Fibroblast of skin of right quadriceps (primary cell): ENCODE measurements at regions not wholly inside any gene's neighbourhood (a gene's known extent, or its start where the extent isn't known, plus 50 kb on each side); places are given as distances from the start of the nearest gene placed in this dataset.
"Not testable (repeated sequence)": the region's sequence is repeated elsewhere in the genome, so short reads cannot be mapped to it uniquely, and the experiment has no call there.

Experiments used
- DNase-seq: peaks from one replicate; pipeline ENCODE4 v3.0.0-alpha.2; 2013

DNA sequence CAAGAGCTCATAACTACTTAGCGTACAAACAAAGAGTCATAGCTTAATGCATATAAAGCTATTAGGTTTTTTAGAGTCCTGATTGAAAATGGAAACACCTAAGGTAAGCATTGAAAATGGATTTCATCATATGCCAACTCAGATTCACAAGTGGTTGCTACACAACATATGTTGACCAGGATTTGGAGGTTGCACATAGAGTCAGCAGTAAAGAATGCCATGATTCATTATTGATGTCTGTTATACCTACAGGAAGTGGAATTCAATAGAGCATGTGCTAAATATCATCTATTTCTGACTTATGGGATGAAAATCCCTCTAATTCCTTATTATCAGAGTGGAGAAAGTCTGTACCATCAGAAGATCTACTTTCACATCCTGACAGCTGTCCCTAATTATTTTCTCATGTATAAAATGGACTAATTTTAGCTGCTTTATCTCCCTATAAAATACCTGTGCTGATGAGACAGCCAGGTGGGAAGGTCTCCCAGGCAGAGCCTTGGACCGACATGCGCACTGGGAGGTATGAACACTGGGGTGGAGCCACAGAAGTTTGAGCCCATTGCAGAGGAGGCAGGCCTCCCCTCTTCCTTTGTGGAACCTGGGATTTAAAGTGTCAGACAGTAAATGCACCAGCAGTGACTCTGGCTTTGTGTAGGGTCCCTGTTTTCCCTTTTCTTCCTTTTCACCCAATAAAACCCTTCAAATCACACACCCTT lies 204.2 kb downstream of the AASDHPPT start:
- peak; percentile 94 for DNase-seq

DNA sequence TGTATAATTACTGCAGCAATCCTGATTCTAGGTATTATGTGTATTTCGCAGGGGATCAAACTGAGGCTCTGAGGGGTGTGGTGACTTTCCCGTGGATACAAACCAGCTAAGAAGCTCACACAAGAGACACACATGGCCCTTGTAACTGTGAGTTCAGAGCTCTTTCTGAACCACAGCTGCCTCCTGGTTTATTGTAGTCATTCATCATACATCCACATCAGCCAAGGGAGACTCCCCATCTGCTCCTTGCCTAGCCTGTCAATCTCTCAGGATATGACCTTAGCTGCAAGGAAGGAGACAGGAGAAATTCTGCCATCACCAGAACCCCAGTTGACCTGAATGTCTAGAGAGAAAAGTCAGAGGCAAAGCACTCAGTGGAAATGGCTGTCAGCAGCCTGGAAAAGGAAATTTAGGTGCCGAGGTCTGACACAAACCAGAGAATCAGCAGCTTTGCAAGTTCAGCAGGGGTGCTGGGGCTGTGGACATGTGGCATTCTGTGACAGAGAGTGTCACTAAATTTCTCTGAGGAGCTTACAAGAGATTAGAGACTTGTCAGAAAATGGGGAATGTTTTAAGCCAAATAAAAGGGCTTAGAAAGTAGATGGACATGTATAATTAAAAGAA lies 209.5 kb downstream of the AASDHPPT start:
- no peak for DNase-seq

DNA sequence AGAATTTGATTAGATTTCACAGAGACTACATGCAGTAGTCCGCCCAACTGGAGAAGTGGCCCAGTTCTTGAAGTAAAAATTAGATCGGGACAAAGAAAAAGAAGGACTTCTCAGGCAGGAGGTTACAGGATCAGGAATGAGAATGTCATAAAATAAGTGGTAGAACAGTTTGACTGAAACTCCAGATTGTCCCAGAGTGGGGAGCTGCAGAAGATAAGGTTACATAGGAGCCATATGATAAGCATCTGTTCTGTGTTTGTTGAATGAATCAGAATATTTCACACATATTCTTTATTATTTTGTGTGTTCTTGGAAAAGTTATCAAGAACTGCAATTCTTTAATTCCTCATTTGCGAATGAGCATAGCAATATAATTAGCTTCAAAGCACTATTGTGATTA lies 210.6 kb downstream of the AASDHPPT start:
- DNase-seq: no peak

DNA sequence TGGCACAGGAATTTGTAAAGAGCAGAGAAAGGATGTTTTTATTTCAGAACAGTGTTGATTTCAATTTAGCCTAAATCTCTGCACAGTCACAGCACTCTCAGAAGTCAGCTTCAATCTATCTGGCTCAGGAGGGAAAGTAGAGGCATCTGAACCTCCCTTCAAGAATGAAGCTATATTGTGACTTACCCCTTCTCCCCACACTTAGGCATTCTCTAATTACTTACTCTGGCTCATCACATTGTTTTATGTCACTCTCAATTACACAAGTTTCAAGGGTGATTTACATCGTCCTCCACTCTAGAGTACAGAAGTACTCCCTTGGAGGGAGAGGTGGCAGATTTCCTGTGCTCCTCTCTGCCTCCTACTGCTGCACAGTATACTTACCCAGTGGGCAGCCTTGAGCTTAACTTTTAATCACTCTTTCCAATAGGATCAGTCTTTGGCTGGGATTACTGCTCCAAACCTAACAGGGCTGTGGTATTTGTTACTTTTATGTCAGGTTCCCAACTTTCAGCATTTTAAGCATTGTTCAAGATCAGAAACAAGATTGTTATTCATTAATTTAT lies 211.4 kb downstream of the AASDHPPT start:
- DNase-seq: peak; percentile 18

DNA sequence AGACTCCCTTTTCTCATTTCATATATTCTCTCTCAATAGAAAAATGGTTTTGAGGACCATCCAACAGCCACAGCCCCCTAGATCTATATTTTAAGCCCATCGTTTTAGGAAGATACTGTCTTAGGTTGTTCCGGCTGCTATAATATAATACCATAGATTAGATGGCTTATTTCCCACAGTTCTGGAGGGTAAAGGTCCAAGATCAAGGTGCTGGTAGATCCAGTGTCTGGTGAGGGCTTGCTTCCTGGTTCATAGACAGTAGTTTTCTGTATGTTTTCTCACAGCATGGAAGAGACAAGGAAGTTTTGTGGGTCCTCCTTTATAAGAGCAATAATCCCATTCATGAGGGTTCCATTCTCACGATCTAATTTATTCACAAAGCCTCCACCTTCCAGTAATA lies 215.1 kb downstream of the AASDHPPT start:
- no peak for DNase-seq

DNA sequence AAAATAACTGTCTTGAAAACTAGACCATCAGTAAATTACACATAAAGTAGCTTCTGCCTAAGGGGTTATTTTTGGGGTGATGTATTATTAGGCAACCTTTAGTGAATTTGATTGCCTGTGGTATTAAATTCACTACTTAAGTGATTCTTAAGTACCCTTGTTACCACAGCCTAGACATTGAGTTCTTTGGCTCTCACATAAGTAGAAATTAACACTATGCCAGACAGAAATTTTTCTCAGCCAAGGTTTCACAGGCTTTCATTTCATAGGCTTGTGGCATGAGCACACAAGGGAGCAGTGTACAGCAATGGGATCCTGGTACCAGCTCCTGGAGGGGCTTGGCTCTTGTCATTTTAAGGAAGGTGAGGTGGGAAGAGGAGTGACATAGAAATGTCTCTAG lies 218.5 kb downstream of the AASDHPPT start:
- DNase-seq: no peak

DNA sequence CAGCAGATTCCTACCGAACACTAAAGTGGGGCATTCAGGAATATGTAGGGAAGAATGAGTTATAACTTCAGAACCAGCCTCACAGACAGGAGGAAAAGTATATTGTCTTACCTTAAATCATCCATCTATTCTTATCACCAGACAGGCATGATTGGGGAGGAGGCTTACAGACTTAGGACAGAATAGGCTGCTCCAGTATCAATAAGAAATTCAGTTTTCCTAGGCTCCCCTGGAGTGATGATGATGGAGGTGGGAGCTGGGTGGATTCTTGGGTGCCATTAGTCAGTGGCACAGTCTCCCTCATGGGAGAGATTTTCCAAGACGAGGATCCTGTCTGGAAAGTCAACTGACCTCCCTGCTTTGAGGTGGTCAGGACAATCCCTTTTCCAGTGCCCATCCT lies 225.0 kb downstream of the AASDHPPT start:
- no peak for DNase-seq

DNA sequence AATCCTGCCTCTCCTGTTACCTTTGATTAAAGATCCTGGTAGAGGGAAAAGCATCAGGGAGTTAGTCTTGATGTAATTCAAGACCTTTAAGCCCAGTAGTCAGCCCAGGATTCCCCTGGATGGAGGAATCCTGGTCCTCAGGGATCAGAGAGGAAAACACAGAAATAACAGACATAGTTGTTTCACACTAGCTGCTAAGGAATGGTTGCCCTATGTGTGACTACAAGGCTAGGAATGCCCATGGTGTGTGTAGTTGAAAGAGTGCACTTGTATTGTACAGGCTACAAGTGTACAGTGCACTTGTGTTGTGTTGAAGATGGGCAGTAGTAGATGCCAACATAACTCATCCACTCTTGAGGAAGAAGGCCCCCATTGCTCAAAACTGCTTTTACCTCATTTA lies 226.8 kb downstream of the AASDHPPT start:
- peak; percentile 76 for DNase-seq

DNA sequence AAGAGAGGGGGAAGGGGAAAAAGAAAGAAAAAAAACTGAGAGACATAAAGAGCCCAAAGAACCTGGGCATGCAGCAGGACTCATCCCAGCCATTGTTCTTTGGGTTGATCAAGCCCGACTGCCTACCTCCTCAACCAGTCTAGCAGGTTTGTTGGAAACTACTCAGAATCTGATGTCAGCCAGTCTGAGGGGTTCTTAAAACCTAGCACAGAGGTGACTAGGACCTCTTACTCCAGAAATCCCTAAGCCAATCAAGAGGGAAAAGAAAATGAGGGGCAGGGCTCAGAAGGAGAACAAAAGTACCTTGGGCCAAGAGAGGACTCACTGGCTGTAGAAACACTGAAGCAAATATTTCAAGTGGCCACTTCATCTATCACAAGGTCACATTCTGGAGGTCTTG lies 228.0 kb downstream of the AASDHPPT start:
- no peak for DNase-seq

DNA sequence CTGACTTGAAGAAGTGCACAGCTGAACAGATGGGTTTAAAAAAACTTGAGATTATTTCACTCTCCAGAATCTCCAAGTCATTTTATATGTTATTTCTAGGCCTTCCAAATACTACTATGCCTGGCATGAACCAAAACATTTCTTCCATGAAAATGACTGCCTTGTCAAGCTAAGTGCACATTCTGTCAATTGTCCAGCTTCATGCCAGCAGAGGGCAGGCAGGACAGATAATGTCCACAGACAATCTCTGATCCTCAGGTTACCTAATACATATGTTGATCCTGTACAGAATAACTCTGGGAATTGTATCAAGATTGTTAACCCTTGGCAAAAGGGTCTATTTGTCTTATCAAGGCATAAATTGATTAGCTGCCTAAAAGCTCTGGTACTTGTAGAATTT lies 229.5 kb downstream of the AASDHPPT start:
- DNase-seq: no peak

DNA sequence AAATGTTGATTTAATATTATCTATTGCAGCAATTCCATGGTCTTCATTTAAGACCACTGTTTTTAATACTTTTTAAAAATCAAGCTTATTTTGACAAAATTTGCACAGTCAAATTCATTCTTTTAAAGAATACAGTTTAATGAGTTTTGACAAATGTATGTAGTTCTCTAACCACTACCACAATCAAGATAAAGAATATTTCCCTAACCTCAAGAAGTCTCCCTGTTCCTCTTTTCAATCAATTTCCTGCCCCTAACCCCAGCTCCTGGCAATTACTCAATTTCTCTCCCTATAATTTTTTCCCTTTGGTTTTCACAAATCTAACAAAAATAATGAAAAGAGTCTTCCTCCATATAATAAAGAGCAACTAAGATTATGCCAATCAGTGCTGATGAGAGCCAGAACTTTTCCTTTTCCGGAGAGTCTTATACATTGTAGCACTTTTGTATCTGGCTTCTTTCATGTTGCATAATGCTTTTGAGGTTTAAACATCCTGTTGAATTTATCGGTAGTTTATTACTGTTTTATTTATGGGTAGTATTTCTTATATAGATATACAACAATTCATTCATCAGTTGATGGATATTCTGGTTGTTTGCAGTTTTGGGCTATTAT lies 231.7 kb downstream of the AASDHPPT start:
- no peak for DNase-seq

DNA sequence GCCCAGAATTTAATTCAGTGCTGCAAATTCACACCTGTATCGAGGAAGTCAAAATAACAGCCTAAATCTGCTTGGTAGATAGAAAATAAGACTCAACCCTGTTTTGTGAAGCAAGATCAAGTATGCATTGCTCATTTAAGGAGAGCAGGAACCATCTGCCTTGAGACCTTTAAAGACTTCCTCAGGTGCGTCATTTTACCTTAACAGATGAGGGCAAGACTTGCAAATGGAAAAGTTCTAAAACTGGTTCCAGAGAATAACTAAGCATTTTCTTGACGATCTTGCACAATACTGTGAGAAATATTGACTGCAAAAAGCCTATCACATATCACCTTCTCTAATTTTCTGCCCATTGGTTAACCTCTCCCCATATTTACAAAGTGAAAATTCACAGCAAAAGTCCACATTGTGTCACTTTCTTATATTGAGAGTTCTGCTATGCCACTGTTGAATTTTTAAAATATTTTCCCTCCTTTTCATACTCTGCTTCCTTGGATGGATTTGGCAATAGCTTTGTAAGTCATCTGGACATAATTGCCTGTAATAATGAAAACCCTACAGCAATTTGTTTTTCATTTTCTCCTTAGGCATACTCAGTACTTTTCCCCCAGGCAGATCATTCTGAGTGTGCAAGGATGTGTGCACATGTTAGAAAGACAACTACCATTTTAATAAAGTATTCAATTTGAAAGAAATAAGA lies 234.2 kb downstream of the AASDHPPT start:
- peak; percentile 68 for DNase-seq

DNA sequence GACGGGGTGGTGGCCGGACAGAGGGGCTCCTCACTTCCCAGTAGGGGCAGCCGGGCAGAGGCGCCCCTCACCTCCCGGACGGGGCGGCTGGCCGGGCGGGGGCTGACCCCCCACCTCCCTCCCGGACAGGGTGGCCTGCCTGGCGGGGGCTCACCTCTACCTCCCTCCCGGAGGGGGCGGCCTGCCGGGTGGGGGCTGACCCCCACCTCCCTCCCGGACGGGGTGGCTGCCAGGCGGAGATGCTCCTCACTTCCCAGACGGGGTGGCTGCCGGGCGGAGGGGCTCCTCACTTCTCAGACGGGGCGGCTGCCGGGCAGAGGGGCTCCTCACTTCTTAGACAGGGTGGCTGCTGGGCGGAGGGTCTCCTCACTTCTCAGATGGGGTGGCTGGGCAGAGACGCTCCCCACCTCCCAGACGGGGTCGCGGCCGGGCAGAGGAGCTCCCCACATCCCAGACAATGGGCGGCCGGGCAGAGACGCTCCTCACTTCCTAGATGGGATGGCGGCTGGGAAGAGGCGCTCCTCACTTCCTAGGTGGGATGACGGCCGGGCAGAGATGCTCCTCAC lies 239.8 kb downstream of the AASDHPPT start:
- not testable (repeated sequence) for DNase-seq

DNA sequence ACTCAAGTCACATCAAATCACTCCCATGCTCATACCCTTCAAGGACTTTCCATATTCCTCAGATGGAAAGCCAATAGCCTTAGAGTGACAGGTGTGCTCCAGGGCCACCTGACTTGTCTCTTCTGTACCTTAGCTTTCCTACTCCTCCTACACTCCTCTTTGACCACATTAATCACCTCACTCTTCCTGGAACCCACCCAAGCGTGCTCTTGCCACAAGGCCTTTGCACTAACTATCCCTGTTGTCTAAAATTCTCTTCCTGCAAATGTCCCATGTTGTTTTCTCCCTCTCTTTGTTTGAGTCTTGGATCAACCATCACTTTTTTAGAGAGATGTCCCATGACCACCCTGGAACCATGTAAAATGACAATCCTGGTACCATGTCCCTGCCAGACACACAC lies 244.1 kb downstream of the AASDHPPT start:
- no peak for DNase-seq

DNA sequence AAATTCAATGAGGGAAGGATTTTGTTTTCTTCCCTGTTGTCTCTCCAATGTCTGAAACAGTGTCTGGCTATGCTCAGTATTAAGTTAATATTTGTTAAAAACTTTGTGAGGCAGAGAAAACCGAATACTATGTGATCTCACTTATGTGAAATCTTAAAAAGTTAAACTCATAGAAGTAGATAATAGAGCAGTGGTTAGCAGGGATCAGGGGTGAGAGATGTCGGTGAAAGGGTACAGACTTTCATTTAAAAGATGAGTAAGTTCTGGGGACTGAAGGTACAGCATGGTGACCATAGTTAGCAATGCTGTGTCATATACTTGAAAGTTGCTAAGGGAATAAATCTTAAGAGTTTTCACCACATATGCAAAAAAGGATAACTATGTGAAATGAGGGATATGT lies 244.6 kb downstream of the AASDHPPT start:
- peak; percentile 10 for DNase-seq

DNA sequence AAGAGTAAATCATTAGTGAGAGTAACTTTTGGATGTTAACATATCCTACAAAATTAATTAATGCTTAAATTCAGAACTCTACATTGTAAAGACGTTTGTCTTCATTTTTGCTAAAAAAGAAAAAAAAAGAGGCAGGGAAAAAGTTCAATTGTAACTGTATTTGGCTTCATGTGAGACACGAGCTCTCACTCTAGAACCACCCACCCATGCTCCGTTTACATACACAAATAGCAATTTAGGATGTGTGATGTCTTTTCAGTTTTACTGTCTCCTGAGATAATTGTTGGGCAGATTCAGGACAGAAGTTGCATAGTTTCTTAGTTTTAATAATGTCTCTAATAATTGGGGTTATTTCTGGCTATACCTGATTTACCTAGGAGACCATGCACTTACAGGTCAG lies 248.6 kb downstream of the AASDHPPT start:
- DNase-seq: no peak

DNA sequence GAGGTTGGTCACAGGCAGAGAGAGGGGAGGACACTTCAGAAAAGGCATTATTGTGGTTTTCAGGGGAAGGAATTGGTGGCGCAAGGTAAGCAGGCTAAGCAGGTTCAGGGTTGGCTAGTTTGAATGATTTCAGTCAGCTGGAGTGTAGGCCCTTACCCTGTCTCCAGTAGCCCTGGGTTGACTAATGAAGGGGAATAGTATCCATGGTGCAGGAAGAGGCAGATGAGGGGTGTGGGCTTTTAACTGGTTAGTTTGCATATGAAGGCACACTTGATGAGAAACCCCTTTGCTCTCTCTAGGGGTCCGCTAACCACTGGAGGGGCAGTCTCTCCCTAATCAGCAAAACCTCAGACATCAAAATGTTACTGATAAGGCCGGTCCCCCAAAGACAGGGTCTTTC lies 249.7 kb downstream of the AASDHPPT start:
- no peak for DNase-seq

DNA sequence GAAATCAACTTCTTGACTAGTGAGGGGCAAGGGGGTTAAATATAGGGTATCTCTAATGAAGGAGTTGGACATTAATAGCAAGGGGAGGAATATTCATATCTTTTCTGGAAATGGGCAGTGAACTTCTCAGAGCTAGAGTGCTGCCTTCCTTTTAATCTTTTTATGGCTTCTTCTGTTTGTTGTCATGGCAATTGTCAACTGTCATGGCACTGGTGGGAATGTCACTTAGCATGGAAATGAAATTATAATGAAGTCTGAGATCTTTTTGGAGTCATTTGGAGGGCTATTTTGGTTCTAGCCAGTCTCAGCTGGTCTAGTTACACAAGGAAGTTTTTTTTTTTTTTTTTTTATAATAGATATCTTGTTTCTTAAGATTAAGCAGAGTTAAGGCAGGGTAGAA lies 250.2 kb downstream of the AASDHPPT start:
- no peak for DNase-seq

DNA sequence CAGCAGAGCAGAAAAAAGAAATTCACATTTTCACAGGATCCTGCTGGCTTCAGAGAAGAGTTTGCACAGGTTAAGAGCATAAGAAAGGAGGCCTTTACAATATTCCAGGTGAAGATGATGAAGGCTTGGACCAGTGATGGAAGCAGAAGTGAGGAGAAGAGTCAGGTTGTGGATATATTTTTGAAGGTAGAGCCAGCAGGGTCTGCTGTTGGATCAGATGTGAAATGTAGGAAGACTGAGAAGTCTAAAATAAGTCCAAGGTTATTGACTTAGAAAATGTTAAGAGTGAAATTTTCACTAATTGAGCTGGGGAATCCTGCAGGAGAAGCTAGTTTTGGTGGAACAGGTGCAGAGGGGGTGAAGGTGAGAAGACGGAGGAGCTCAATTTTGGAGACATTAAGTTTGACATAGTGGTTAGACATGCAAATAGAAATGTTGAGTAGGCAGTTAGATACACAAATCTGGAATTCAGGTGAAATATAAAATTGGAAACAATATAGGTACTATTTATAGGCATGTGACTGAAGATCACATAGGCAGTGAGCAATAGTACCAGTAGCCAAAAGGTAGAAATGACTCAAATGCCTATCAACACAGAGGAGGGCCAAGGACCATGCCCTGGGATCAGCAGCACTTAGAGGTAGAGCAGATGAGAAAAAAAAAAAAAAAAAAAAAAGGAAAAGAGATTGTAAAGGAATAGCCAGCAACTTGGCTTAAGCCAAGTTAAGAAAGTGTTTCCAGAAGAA lies 252.0 kb downstream of the AASDHPPT start:
- DNase-seq: no peak

DNA sequence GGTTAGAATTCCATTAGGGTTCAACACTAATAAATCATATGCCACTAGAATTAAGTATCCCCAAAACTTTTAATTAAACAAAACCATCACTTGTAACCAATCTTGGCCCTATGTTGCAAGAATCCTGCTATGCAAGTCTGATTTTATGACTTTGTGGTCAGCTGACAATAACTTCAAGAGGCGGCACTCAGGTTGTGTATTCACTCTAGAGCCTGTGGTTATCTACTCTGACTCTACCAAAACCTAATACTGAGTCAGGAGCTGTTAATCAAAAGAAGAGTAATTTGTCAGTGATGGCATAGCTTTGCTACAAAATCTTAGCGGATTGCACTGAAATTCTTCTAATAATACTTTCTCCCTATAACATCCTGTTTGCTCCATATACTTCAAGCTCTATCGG lies 253.7 kb downstream of the AASDHPPT start:
- DNase-seq: peak; percentile 94

DNA sequence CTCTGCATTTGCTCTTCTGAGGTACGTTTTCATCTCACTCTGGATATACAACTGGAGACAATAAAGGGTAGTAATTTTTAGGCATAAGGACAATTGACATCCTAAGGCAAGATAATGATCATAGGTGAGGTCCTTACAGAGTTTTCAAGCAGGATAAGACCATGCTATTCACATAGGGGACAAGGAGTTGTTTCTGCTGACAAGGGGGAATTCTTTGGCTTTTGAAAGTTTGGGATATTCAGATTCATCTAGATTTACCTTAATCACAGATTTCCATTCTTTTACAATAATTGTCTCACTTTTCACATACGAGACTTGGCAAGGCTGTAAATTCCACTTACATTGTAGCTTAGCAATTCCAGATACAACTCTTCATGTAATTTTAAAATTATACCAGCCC lies 256.2 kb downstream of the AASDHPPT start:
- no peak for DNase-seq

DNA sequence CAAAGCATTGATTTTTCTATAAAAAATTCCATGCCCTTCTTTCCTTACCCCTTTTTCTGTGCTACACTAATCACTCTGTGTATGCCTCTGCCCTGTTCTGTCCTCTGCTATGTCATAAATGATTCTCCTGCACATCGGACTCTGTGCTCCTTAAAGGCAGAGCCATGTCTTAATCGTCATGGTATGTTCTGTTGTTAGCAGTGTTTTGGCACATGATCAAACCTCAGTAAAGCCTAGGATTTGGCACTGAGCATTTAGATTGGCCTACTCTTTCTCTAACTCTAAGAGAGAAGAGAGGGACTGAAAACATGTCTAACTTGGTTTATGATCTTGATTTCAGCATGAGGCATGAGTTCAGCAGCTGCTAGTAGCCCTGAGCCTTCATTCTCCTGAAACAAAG lies 266.9 kb downstream of the AASDHPPT start:
- peak; percentile 78 for DNase-seq
